K562 (cell line): ENCODE measurements at regions not wholly inside any gene's neighbourhood (a gene's known extent, or its start where the extent isn't known, plus 50 kb on each side); places are given as distances from the start of the nearest gene placed in this dataset.

ENCODE experiments used
- ETV6 ChIP-seq, 3 experiments: fragments of 150-350 bp in 1 of 3; sonication (generic) in 1 of 3; formaldehyde crosslinking in 1 of 3; IDR thresholded peaks; 2 replicates each; pipeline versions ENCODE4 v1.6.1 to v1.8.0; 2014 to 2022; ENCODE audit warnings: borderline replicate concordance in 2 of 3, low read depth in 2 of 3, antibody characterized with exemption in 1 of 3, low read length in 1 of 3, mild to moderate bottlenecking in 1 of 3, missing genetic modification reagents in 1 of 3
- FOXJ3 ChIP-seq: sonication (generic); formaldehyde crosslinking; IDR thresholded peaks from 2 replicates; pipeline ENCODE4 v1.4.0; 2020; ENCODE audit warnings: mild to moderate bottlenecking, missing genetic modification reagents
- SRSF9 ChIP-seq: fragments of 200-400 bp; formaldehyde crosslinking; IDR thresholded peaks from 2 replicates; pipeline ENCODE4 v1.6.1; 2017; ENCODE audit warnings: low read depth, low read length, borderline replicate concordance
- TAF15 ChIP-seq: fragments of 200-400 bp; formaldehyde crosslinking; IDR thresholded peaks from 2 replicates; pipeline ENCODE4 v1.6.1; 2017; ENCODE audit warnings: mild to moderate bottlenecking, low read depth, low read length, moderate library complexity
- TF ChIP-seq, protein P1 (sequence below): fragments of 450-650 bp; IDR thresholded peaks from 2 replicates; pipeline ENCODE4 v1.6.1; 2016; ENCODE audit warnings: mild to moderate bottlenecking, moderate library complexity

DNA sequence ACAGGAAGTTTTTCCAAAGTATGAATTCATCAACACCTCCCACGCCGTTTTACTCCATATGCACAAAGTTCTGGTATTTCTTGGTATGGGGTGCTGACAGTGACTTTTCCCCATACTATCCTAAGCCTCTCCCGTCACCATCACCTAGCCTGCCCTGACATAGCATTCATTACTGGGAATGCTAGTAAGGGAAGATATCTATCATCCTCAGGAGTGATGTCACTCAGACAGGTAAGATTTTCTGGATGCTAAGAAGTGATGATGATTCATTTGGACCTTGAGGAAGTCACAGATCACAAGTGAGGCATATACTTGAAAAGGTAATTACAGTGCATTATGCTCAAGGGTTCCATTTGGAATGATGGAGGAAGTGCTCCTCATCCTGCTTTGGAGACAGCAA is 355.1 kb upstream of the STAC start (continued):
- TF ChIP-seq, protein P1, sequence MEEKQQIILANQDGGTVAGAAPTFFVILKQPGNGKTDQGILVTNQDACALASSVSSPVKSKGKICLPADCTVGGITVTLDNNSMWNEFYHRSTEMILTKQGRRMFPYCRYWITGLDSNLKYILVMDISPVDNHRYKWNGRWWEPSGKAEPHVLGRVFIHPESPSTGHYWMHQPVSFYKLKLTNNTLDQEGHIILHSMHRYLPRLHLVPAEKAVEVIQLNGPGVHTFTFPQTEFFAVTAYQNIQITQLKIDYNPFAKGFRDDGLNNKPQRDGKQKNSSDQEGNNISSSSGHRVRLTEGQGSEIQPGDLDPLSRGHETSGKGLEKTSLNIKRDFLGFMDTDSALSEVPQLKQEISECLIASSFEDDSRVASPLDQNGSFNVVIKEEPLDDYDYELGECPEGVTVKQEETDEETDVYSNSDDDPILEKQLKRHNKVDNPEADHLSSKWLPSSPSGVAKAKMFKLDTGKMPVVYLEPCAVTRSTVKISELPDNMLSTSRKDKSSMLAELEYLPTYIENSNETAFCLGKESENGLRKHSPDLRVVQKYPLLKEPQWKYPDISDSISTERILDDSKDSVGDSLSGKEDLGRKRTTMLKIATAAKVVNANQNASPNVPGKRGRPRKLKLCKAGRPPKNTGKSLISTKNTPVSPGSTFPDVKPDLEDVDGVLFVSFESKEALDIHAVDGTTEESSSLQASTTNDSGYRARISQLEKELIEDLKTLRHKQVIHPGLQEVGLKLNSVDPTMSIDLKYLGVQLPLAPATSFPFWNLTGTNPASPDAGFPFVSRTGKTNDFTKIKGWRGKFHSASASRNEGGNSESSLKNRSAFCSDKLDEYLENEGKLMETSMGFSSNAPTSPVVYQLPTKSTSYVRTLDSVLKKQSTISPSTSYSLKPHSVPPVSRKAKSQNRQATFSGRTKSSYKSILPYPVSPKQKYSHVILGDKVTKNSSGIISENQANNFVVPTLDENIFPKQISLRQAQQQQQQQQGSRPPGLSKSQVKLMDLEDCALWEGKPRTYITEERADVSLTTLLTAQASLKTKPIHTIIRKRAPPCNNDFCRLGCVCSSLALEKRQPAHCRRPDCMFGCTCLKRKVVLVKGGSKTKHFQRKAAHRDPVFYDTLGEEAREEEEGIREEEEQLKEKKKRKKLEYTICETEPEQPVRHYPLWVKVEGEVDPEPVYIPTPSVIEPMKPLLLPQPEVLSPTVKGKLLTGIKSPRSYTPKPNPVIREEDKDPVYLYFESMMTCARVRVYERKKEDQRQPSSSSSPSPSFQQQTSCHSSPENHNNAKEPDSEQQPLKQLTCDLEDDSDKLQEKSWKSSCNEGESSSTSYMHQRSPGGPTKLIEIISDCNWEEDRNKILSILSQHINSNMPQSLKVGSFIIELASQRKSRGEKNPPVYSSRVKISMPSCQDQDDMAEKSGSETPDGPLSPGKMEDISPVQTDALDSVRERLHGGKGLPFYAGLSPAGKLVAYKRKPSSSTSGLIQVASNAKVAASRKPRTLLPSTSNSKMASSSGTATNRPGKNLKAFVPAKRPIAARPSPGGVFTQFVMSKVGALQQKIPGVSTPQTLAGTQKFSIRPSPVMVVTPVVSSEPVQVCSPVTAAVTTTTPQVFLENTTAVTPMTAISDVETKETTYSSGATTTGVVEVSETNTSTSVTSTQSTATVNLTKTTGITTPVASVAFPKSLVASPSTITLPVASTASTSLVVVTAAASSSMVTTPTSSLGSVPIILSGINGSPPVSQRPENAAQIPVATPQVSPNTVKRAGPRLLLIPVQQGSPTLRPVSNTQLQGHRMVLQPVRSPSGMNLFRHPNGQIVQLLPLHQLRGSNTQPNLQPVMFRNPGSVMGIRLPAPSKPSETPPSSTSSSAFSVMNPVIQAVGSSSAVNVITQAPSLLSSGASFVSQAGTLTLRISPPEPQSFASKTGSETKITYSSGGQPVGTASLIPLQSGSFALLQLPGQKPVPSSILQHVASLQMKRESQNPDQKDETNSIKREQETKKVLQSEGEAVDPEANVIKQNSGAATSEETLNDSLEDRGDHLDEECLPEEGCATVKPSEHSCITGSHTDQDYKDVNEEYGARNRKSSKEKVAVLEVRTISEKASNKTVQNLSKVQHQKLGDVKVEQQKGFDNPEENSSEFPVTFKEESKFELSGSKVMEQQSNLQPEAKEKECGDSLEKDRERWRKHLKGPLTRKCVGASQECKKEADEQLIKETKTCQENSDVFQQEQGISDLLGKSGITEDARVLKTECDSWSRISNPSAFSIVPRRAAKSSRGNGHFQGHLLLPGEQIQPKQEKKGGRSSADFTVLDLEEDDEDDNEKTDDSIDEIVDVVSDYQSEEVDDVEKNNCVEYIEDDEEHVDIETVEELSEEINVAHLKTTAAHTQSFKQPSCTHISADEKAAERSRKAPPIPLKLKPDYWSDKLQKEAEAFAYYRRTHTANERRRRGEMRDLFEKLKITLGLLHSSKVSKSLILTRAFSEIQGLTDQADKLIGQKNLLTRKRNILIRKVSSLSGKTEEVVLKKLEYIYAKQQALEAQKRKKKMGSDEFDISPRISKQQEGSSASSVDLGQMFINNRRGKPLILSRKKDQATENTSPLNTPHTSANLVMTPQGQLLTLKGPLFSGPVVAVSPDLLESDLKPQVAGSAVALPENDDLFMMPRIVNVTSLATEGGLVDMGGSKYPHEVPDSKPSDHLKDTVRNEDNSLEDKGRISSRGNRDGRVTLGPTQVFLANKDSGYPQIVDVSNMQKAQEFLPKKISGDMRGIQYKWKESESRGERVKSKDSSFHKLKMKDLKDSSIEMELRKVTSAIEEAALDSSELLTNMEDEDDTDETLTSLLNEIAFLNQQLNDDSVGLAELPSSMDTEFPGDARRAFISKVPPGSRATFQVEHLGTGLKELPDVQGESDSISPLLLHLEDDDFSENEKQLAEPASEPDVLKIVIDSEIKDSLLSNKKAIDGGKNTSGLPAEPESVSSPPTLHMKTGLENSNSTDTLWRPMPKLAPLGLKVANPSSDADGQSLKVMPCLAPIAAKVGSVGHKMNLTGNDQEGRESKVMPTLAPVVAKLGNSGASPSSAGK, result no peak
- no peak for TF ChIP-seq ETV6 (IDR thresholded peaks at IDR 0.05; ENCODE audit: borderline replicate concordance in 1 of 2, low read depth in 2 of 2, low read length in 1 of 2)
- TF ChIP-seq ETV6 (CRISPR knock-in tag; IDR thresholded peaks at IDR 0.05; ENCODE audit: borderline replicate concordance), result no peak
- no peak for TF ChIP-seq SRSF9
- no peak for TF ChIP-seq TAF15
- no peak for TF ChIP-seq FOXJ3 (CRISPR knock-in tag)
